ENCODE measurements at regions not wholly inside any gene's neighbourhood (a gene's known extent, or its start where the extent isn't known, plus 50 kb on each side); places are given as distances from the start of the nearest gene placed in this dataset.

DNA sequence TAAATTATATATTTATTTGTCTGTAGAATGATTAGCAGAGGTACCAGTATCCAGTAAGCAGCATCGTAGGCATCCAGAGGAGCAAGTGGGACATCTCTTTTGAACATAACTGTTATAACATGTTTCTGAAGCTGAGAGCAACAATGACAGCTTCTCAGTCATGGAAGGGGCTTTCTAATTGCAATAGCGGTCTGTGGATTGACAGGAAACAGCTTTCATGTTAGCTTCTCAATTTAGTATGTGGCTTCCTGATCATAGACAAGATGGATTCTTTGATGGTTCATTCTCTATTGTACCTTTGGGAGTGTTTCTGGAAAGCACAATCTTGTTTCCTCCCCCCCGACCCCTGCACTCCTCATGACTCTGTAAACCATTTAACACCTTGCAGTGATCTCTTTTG, 434.6 kb upstream of the GNPDA2 start:
- Histone ChIP-seq H3K27ac (no peak overlapping the region), H3K9me3 (replicated peaks in 1 of 3) (no peaks in the 10 kb centered on the region), H3K36me3 (replicated peaks in 1 of 2) (no peaks in the 10 kb centered on the region), H3K4me1 (replicated peaks in 1 of 2) (no peaks in the 10 kb centered on the region), H3K27me3 (no peaks in the 10 kb centered on the region), H3K4me3 (no peak overlapping the region)
- no peak for DNase-seq
- TF ChIP-seq POLR2A (IDR thresholded peaks at IDR 0.05) (no peak), CTCF (IDR thresholded peaks at IDR 0.05) (no peak)
- WGBS, 4 donors = 63 to 72% (median 66%) methylated on average over 3 of the region's 3 CpGs
- intact Hi-C loops (cut with DNase I) = no loop called here

DNA sequence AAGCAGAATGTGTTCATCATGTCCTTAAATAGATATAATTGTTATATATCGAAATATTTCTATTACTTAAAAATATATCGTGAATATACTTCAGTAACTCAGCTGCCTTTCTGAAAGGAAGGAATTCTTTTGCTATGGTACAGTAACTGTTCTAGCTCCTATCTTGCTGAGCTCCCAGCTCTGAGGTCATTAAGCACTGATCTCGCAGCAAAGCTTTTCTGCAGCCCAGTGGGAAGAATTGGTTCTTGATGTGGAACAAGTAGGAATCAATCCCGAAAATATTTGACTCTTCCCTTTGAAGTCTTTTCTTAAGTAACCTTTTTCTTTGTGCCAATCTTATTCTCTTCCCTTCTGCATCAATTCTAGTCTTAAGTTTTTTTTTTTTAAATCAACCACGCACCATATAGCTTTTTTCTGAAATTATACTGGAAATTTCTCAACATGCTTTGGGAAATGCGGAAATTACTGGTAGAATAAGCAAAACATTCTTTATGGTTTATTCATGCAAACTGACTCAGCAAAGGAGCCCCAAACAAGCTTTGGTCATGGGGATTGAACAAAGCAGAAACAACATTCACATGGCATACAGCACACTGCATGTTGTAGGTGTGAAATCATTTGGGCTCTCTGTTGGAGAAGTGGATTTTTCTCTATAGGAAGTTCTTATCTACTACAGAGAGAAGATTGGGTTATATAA, 428.9 kb upstream of the GNPDA2 start:
- no peaks in the 10 kb centered on the region for H3K9me3 ChIP-seq (replicated peaks in 1 of 3)
- intact Hi-C loops (cut with DNase I) = no loop called here
- no peak for DNase-seq
- no peaks in the 10 kb centered on the region for H3K36me3 ChIP-seq (replicated peaks in 1 of 2)
- TF ChIP-seq CTCF (IDR thresholded peaks at IDR 0.05) (no peak), POLR2A (IDR thresholded peaks at IDR 0.05) (no peak)
- H3K4me1 ChIP-seq (replicated peaks in 1 of 2) = no peaks in the 10 kb centered on the region
- H3K27ac ChIP-seq = no peak overlapping the region
- H3K4me3 ChIP-seq = no peak overlapping the region
- H3K27me3 ChIP-seq = no peaks in the 10 kb centered on the region
- 72 to 81% (median 77%) methylated on average over 6 of the region's 6 CpGs for WGBS, 4 donors

- H3K27me3 ChIP-seq = no peaks in the 10 kb centered on the region
- intact Hi-C loops (cut with DNase I) = no loop called here
- TF ChIP-seq CTCF (IDR thresholded peaks at IDR 0.05) = no peak
- no peak for TF ChIP-seq POLR2A (IDR thresholded peaks at IDR 0.05)
- 39 to 58% (median 54%) methylated on average over 1 of the region's 1 CpG for WGBS, 4 donors
- no peak overlapping the region for H3K27ac ChIP-seq
- H3K4me1 ChIP-seq (replicated peaks in 1 of 2) = no peaks in the 10 kb centered on the region
- H3K4me3 ChIP-seq = no peak overlapping the region
- no peaks in the 10 kb centered on the region for H3K36me3 ChIP-seq (replicated peaks in 1 of 2)
- no peak for DNase-seq
- H3K9me3 ChIP-seq (replicated peaks in 1 of 3) = no peaks in the 10 kb centered on the region
Measured at GRCh38 chr4:45147866-45148265, 421.5 kb upstream of the GNPDA2 start.

- H3K4me3 ChIP-seq = no peak overlapping the region
- DNase-seq = no peak
- H3K36me3 ChIP-seq (replicated peaks in 1 of 2) = no peaks in the 10 kb centered on the region
- intact Hi-C loops (cut with DNase I) = no loop called here
- no peak overlapping the region for H3K27ac ChIP-seq
- WGBS, 4 donors = 75 to 81% (median 79%) methylated on average over 3 of the region's 3 CpGs
- H3K4me1 ChIP-seq (replicated peaks in 1 of 2) = no peaks in the 10 kb centered on the region
- TF ChIP-seq CTCF (IDR thresholded peaks at IDR 0.05) (no peak), POLR2A (IDR thresholded peaks at IDR 0.05) (no peak)
- no peaks in the 10 kb centered on the region for H3K9me3 ChIP-seq (replicated peaks in 1 of 3)
- H3K27me3 ChIP-seq = no peaks in the 10 kb centered on the region
Measured at GRCh38 chr4:45131020-45131419, 404.7 kb upstream of the GNPDA2 start.
